Parathyroid adenoma (tissue), 2 donors: ENCODE measurements at regions not wholly inside any gene's neighbourhood (a gene's known extent, or its start where the extent isn't known, plus 50 kb on each side); places are given as distances from the start of the nearest gene placed in this dataset.

Source experiments
- H2AFZ ChIP-seq: fragments of 300-600 bp; sonication (generic); one replicate; pipeline ENCODE4 v1.7.0; 2017; ENCODE audit warnings: antibody characterized with exemption, mild to moderate bottlenecking
- H3K27ac ChIP-seq: fragments of 300-600 bp; sonication (generic); one replicate; pipeline ENCODE4 v1.7.0; 2017
- H3K27me3 ChIP-seq: fragments of 300-600 bp; sonication (generic); one replicate; pipeline ENCODE4 v1.7.0; 2017; ENCODE audit warnings: low read length; ENCODE audit not compliant: control insufficient read depth, insufficient read depth
- H3K36me3 ChIP-seq: fragments of 300-600 bp; sonication (generic); one replicate; pipeline ENCODE4 v1.7.0; 2017; ENCODE audit warnings: low read length; ENCODE audit not compliant: control insufficient read depth, insufficient read depth
- H3K4me1 ChIP-seq: fragments of 300-600 bp; sonication (generic); one replicate; pipeline ENCODE4 v1.7.0; 2017; ENCODE audit warnings: control low read depth
- H3K4me2 ChIP-seq: fragments of 300-600 bp; sonication (generic); one replicate; pipeline ENCODE4 v1.7.0; 2017; ENCODE audit warnings: low read length
- H3K4me3 ChIP-seq: fragments of 300-600 bp; sonication (generic); one replicate; pipeline ENCODE4 v1.7.0; 2017; ENCODE audit warnings: low read depth, low read length
- H3K79me2 ChIP-seq: fragments of 300-600 bp; sonication (generic); one replicate; pipeline ENCODE4 v1.7.0; 2017; ENCODE audit warnings: control low read depth
- H3K9ac ChIP-seq: fragments of 300-600 bp; sonication (generic); one replicate; pipeline ENCODE4 v1.7.0; 2017; ENCODE audit warnings: mild to moderate bottlenecking
- H3K9me3 ChIP-seq: fragments of 300-600 bp; sonication (generic); one replicate; pipeline ENCODE4 v1.7.0; 2017; ENCODE audit warnings: low read length; ENCODE audit not compliant: control insufficient read depth
- CTCF ChIP-seq: fragments of 300-600 bp; sonication (generic); IDR thresholded peaks from one replicate; pipeline ENCODE4 v1.7.0; 2017; ENCODE audit warnings: antibody characterized with exemption, mild to moderate bottlenecking
- donor health status: primary hyperparathyroidism.

- Histone ChIP-seq H2AFZ (no peak overlapping the region), H3K9me3 (no peaks in the 10 kb centered on the region), H3K79me2 (no peaks in the 10 kb centered on the region), H3K9ac (no peak overlapping the region), H3K4me3 (no peak overlapping the region), H3K27me3 (no peaks in the 10 kb centered on the region), H3K36me3 (no peaks in the 10 kb centered on the region), H3K27ac (no peak overlapping the region), H3K4me1 (peaks cover 9% of the 10 kb centered on the region), H3K4me2 (no peak overlapping the region)
- TF ChIP-seq CTCF: no peak
These were observed 288.7 kb upstream of the PRDM1 start for GRCh38 chr6:105797286-105797979.

DNA sequence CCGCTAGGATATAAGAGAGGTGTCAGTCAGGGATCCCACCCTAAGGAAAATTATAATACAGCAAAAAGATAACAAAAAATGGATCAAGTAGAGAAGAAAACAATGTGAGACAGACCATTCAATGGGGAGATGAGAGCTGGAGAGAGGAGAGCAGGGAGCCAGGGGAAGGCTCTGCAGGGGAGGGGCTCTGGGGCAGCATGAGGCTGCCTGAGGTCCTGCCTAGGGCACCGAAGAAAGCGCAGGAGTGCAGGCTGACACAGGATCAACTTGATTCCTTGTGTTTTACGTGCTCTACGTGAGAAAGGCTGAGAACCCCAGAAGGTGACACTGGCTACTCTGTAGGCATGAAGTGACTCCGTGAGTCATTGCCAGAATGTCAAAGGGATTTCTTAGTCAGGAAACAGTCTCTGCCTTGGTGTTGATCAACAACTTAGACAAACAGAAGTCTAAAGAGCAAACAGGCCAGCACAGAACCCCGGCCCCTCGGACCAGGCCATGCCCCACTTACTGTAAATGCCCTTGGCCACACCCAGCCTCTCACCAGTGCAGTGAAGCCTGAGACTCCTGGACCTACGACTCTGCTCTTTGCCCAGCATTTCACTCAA lies 290.1 kb upstream of the PRDM1 start:
- Histone ChIP-seq H3K27me3 (no peaks in the 10 kb centered on the region), H3K4me1 (peaks cover 9% of the 10 kb centered on the region), H3K36me3 (no peaks in the 10 kb centered on the region), H3K4me3 (no peak overlapping the region), H3K79me2 (no peaks in the 10 kb centered on the region), H3K9me3 (no peaks in the 10 kb centered on the region), H3K9ac (no peak overlapping the region), H2AFZ (no peak overlapping the region), H3K27ac (no peak overlapping the region), H3K4me2 (no peak overlapping the region)
- no peak for TF ChIP-seq CTCF

DNA sequence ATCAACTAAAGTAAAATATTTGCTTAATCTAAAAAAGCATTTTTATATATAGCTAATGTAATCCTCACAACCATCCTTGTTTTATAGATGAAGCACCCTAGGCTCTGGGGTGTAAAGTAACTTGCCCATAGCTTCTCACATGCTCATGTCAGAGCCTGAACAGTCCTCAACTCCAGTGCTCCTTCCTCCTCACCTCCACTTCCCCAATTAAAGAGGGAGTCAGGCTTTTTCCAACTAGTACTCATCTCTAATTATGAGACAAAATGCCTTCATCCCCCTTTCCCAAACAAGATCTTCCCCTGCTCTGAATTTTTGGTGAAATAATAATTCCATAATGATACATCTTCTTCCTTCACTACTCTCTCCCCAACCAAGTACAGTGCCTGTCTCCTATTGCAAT lies 290.8 kb upstream of the PRDM1 start:
- no peaks in the 10 kb centered on the region for H3K79me2 ChIP-seq
- H3K36me3 ChIP-seq: no peaks in the 10 kb centered on the region
- H3K9me3 ChIP-seq: no peaks in the 10 kb centered on the region
- peaks cover 9% of the 10 kb centered on the region for H3K4me1 ChIP-seq
- H3K27ac ChIP-seq: no peak overlapping the region
- no peaks in the 10 kb centered on the region for H3K27me3 ChIP-seq
- H3K4me2 ChIP-seq: no peak overlapping the region
- H3K9ac ChIP-seq: no peak overlapping the region
- TF ChIP-seq CTCF: no peak
- H2AFZ ChIP-seq: no peak overlapping the region
- no peak overlapping the region for H3K4me3 ChIP-seq

GRCh38 chr6:105794870-105795269 lies 291.3 kb upstream of the PRDM1 start:
- no peak overlapping the region for H3K27ac ChIP-seq
- no peak overlapping the region for H3K4me2 ChIP-seq
- no peaks in the 10 kb centered on the region for H3K9me3 ChIP-seq
- no peaks in the 10 kb centered on the region for H3K27me3 ChIP-seq
- peaks cover 9% of the 10 kb centered on the region for H3K4me1 ChIP-seq
- no peak overlapping the region for H2AFZ ChIP-seq
- no peak overlapping the region for H3K4me3 ChIP-seq
- no peak overlapping the region for H3K9ac ChIP-seq
- TF ChIP-seq CTCF: no peak
- no peaks in the 10 kb centered on the region for H3K79me2 ChIP-seq
- H3K36me3 ChIP-seq: no peaks in the 10 kb centered on the region

- Histone ChIP-seq H3K4me2 (no peak overlapping the region), H3K27me3 (no peaks in the 10 kb centered on the region), H3K9me3 (no peaks in the 10 kb centered on the region), H3K79me2 (no peaks in the 10 kb centered on the region), H2AFZ (no peak overlapping the region), H3K4me3 (no peak overlapping the region), H3K9ac (no peak overlapping the region), H3K36me3 (no peaks in the 10 kb centered on the region), H3K27ac (no peak overlapping the region), H3K4me1 (peaks cover 9% of the 10 kb centered on the region)
- no peak for TF ChIP-seq CTCF
These were observed 291.9 kb upstream of the PRDM1 start for GRCh38 chr6:105794239-105794638.
